BJ (cell line): ENCODE measurements at regions not wholly inside any gene's neighbourhood (a gene's known extent, or its start where the extent isn't known, plus 50 kb on each side); places are given as distances from the start of the nearest gene placed in this dataset.

ENCODE experiments used
- CTCF ChIA-PET: fragments of 350-600 bp; formaldehyde crosslinking; extraction: SDS; loops from one replicate; lab custom pipeline; 2021; ENCODE audit warnings: antibody characterized with exemption, inconsistent platforms; lab: Yijun Ruan, JAX
- POLR2A ChIA-PET: fragments of 300-600 bp; sonication (Branson Sonifier 250); formaldehyde crosslinking; extraction: SDS; loops from one replicate; lab custom pipeline; 2021; ENCODE audit warnings: antibody characterized with exemption; lab: Charles Lee
- DNase-seq: peaks from one replicate; pipeline ENCODE4 v3.0.0-alpha.2; 2011; ENCODE audit warnings: low read depth
- H3K27me3 ChIP-seq: 2 replicates; pipeline ENCODE4 v1.6.0; 2011; ENCODE audit warnings: low read length; ENCODE audit not compliant: control insufficient read depth, insufficient read depth
- H3K36me3 ChIP-seq: 2 replicates; pipeline ENCODE4 v1.5.1; 2011; ENCODE audit warnings: low read length; ENCODE audit not compliant: control insufficient read depth, insufficient read depth
- H3K4me3 ChIP-seq: 2 replicates; pipeline ENCODE4 v1.5.1; 2011; ENCODE audit warnings: low read depth, mild to moderate bottlenecking, control low read depth, low read length
- CTCF ChIP-seq: IDR thresholded peaks from 2 replicates; pipeline ENCODE4 v1.5.1; 2011; ENCODE audit warnings: low read depth, mild to moderate bottlenecking, control low read depth, inconsistent platforms, low read length, moderate library complexity; ENCODE audit not compliant: insufficient read depth

- CTCF ChIA-PET = no interaction called here
- Histone ChIP-seq H3K36me3 (no peaks in the 10 kb centered on the region), H3K4me3 (no peak overlapping the region), H3K27me3 (no peaks in the 10 kb centered on the region)
- POLR2A ChIA-PET = no interaction called here
- no peak for DNase-seq
- TF ChIP-seq CTCF = no peak
Measured at GRCh38 chr1:82511441-82511840, 710.7 kb downstream of the ADGRL2 start.

GRCh38 chr1:82510431-82510830 lies 709.7 kb downstream of the ADGRL2 start:
- H3K36me3 ChIP-seq = no peaks in the 10 kb centered on the region
- CTCF ChIA-PET = interaction anchor here (0.7 kb wide), 1 partner anchor 12 kb away, joined by 3 read pairs; no protein-coding TSS in a partner anchor
- no peak overlapping the region for H3K4me3 ChIP-seq
- DNase-seq = no peak
- no peak for TF ChIP-seq CTCF
- H3K27me3 ChIP-seq = no peaks in the 10 kb centered on the region
- POLR2A ChIA-PET = no interaction called here

GRCh38 chr1:82507011-82507410 lies 706.3 kb downstream of the ADGRL2 start:
- no peaks in the 10 kb centered on the region for H3K27me3 ChIP-seq
- no peak for TF ChIP-seq CTCF
- ChIA-PET POLR2A (no interaction called here), CTCF (no interaction called here)
- DNase-seq = no peak
- H3K4me3 ChIP-seq = no peak overlapping the region
- H3K36me3 ChIP-seq = no peaks in the 10 kb centered on the region

- TF ChIP-seq CTCF = no peak
- no peaks in the 10 kb centered on the region for H3K27me3 ChIP-seq
- ChIA-PET CTCF (no interaction called here), POLR2A (no interaction called here)
- H3K36me3 ChIP-seq = no peaks in the 10 kb centered on the region
- no peak overlapping the region for H3K4me3 ChIP-seq
- no peak for DNase-seq
Measured at GRCh38 chr1:82503822-82504221, 703.1 kb downstream of the ADGRL2 start.

- Histone ChIP-seq H3K4me3 (no peak overlapping the region), H3K36me3 (no peaks in the 10 kb centered on the region), H3K27me3 (no peaks in the 10 kb centered on the region)
- ChIA-PET POLR2A (no interaction called here), CTCF (interaction anchor here (1.0 kb wide), 1 partner anchor 11 kb away, joined by 3 read pairs; no protein-coding TSS in a partner anchor)
- no peak for TF ChIP-seq CTCF
- DNase-seq = no peak
Measured at GRCh38 chr1:82499022-82499421, 698.3 kb downstream of the ADGRL2 start.
